Natural killer cell (primary cell): ENCODE measurements at regions not wholly inside any gene's neighbourhood (a gene's known extent, or its start where the extent isn't known, plus 50 kb on each side); places are given as distances from the start of the nearest gene placed in this dataset.
A peak's percentile ranks its signal among the peaks of the same experiment; 100 is the strongest.

ENCODE experiments used
- ATAC-seq, 3 donors: fragments of 150-1000 bp in 2 of 3; fragments of 200-7000 bp in 1 of 3; cut with Tn5 transposase; 1 replicate in 1 of 3; 2 replicates in 2 of 3; pipeline ENCODE4 v1.10.0; 2021; ENCODE audit warnings: mild to moderate bottlenecking in 2 of 3, moderate library complexity in 2 of 3
- DNase-seq, 2 donors: peaks; one replicate each; pipeline versions ENCODE4 v3.0.0 to v3.0.0-alpha.2; 2013 to 2021; ENCODE audit warnings: mixed read lengths in 1 of 2
- H3K27ac ChIP-seq: one replicate; pipeline ENCODE4 v1.5.1; 2013; ENCODE audit warnings: mild to moderate bottlenecking, low read length
- H3K27me3 ChIP-seq: one replicate; pipeline ENCODE4 v1.6.1; 2013; ENCODE audit warnings: low read length; ENCODE audit not compliant: control insufficient read depth, insufficient read depth
- H3K36me3 ChIP-seq: one replicate; pipeline ENCODE4 v1.6.1; 2013; ENCODE audit warnings: low read length; ENCODE audit not compliant: control insufficient read depth, insufficient read depth
- H3K4me1 ChIP-seq: one replicate; pipeline ENCODE4 v1.6.1; 2013; ENCODE audit warnings: low read length; ENCODE audit not compliant: control insufficient read depth, insufficient read depth
- H3K4me3 ChIP-seq: one replicate; pipeline ENCODE4 v1.5.1; 2013; ENCODE audit warnings: low read length
- H3K9me3 ChIP-seq: one replicate; pipeline ENCODE4 v1.6.1; 2013; ENCODE audit warnings: low read length; ENCODE audit not compliant: control insufficient read depth, insufficient read depth
- H3K27ac Mint-ChIP-seq, 2 donors: one replicate each; pipeline ENCODE4 v1.8.0; 2022; ENCODE audit warnings: mild to moderate bottlenecking in 2 of 2, mixed read lengths in 2 of 2, moderate library complexity in 1 of 2
- H3K27me3 Mint-ChIP-seq, 2 donors: one replicate each; pipeline ENCODE4 v1.8.0; 2022; ENCODE audit warnings: low read depth in 2 of 2, mixed read lengths in 2 of 2
- H3K36me3 Mint-ChIP-seq: one replicate; pipeline ENCODE4 v1.8.0; 2022; ENCODE audit warnings: mixed read lengths
- H3K4me1 Mint-ChIP-seq, 2 donors: one replicate each; pipeline ENCODE4 v1.8.0; 2022; ENCODE audit warnings: mixed read lengths in 2 of 2
- H3K4me3 Mint-ChIP-seq: one replicate; pipeline ENCODE4 v1.8.0; 2022; ENCODE audit warnings: mild to moderate bottlenecking, moderate library complexity, mixed read lengths
- H3K9me3 Mint-ChIP-seq, 2 donors: one replicate each; pipeline ENCODE4 v1.8.0; 2022; ENCODE audit warnings: mixed read lengths in 2 of 2
- CTCF ChIP-seq: fragments of 200-600 bp; IDR thresholded peaks from one replicate; pipeline ENCODE4 v1.8.0; 2022; ENCODE audit warnings: antibody characterized with exemption
- WGBS: methylation state at CpG from one replicate; pipeline ENCODE4 v1.1.7; 2013; ENCODE audit warnings: missing lambda C conversion rate; ENCODE audit not compliant: insufficient coverage; 5-methylcytosine and 5-hydroxymethylcytosine counted together
- intact Hi-C: fragments of 100-400 bp; cut with micrococcal nuclease; formaldehyde crosslinking; loops from one replicate; pipeline ENCODE4 v1.14.2; 2022

DNA sequence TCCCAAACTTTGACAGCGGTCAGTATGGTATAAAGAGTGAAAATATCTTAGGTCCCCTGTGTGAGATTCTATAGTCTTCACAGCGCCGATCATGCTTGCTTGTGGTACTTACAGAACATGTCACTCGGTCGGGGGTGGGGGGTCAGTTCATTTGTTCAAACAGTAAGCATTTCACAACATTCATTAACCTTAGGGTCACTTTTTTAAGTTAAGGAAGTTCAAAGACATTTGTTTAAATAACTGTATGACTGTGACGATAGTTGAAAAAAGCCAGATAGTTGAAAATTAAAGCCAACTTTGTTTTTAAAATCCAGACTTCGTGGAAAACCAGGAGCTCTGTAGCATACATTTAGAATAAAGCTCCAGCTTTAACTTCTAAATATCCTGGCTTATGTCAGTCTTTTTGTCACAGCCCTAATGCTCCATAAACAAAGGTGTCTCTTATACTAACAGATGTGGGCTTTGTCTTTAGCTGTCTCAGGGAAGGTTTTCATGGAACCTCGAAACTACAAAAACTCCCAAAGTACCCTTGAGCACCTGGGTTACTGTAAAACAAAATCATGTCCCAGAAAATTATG lies 57.9 kb upstream of the PHACTR2 start:
- Mint-ChIP-seq H3K9me3 (no peaks in the 10 kb centered on the region), H3K27me3 (no peaks in the 10 kb centered on the region), H3K27ac (no peak overlapping the region), H3K36me3 (no peaks in the 10 kb centered on the region), H3K4me3 (no peak overlapping the region), H3K4me1 (peaks cover 22 to 32% of the 10 kb centered on the region in 2 donors)
- Histone ChIP-seq H3K27me3 (no peaks in the 10 kb centered on the region), H3K4me1 (no peaks in the 10 kb centered on the region), H3K4me3 (no peak overlapping the region), H3K27ac (no peak overlapping the region), H3K36me3 (no peaks in the 10 kb centered on the region), H3K9me3 (no peaks in the 10 kb centered on the region)
- DNase-seq (no peak), ATAC-seq (no peak)
- intact Hi-C loops, result no loop called here
- no peak for TF ChIP-seq CTCF
- WGBS, result 98% methylated on average over 5 of the region's 8 CpGs

DNA sequence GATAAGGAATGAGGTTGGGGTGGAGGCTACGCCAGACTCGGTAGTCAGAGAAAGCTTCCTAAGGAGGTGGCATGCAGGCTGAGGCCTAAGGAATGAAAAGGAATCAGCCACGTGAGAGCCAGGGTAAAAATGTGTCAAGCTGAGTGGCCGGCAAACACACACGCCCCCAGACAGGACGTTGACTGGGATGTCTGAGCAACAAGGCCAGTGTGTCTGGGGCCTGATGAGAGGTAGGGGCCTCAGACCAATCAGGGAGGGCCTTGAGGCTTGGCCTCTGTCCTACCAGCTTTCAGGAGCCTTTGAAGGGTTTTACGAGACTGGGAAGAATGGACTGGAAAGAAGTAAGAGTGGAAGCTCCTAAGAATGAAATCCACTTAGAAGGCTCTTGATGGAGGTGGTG lies 61.0 kb upstream of the PHACTR2 start:
- Histone ChIP-seq H3K36me3 (no peaks in the 10 kb centered on the region), H3K9me3 (no peaks in the 10 kb centered on the region), H3K4me1 (peaks cover 5% of the 10 kb centered on the region), H3K27me3 (no peaks in the 10 kb centered on the region), H3K27ac (no peak overlapping the region), H3K4me3 (no peak overlapping the region)
- DNase-seq (no peak), ATAC-seq (no peak)
- no peak overlapping the region for H3K4me3 Mint-ChIP-seq
- H3K27ac Mint-ChIP-seq, result no peak overlapping the region
- TF ChIP-seq CTCF, result no peak
- no peaks in the 10 kb centered on the region for H3K9me3 Mint-ChIP-seq
- H3K36me3 Mint-ChIP-seq, result no peaks in the 10 kb centered on the region
- WGBS, result 59% methylated on average over 7 of the region's 7 CpGs
- peaks cover 27 to 30% of the 10 kb centered on the region in 2 donors for H3K4me1 Mint-ChIP-seq
- no peaks in the 10 kb centered on the region for H3K27me3 Mint-ChIP-seq
- intact Hi-C loops, result no loop called here

- intact Hi-C loops, result no loop called here
- Histone ChIP-seq H3K27ac (no peak overlapping the region), H3K4me3 (no peak overlapping the region), H3K4me1 (peaks cover 5% of the 10 kb centered on the region), H3K27me3 (no peaks in the 10 kb centered on the region), H3K9me3 (no peaks in the 10 kb centered on the region), H3K36me3 (no peaks in the 10 kb centered on the region)
- Mint-ChIP-seq H3K27ac (no peak overlapping the region), H3K36me3 (no peaks in the 10 kb centered on the region), H3K9me3 (no peaks in the 10 kb centered on the region), H3K27me3 (no peaks in the 10 kb centered on the region), H3K4me1 (peaks cover 30 to 32% of the 10 kb centered on the region in 2 donors), H3K4me3 (no peak overlapping the region)
- TF ChIP-seq CTCF, result no peak
- DNase-seq (no peak), ATAC-seq (no peak)
- 88% methylated on average over 1 of the region's 1 CpG for WGBS
Observed at GRCh38 chr6:143615785-143616184, 62.0 kb upstream of the PHACTR2 start.

- no peak overlapping the region for H3K4me3 ChIP-seq
- H3K4me3 Mint-ChIP-seq, result peak overlapping the region; percentile 63
- no peaks in the 10 kb centered on the region for H3K36me3 Mint-ChIP-seq
- H3K27ac Mint-ChIP-seq, result no peak overlapping the region
- peaks cover 26 to 31% of the 10 kb centered on the region in 2 donors for H3K4me1 Mint-ChIP-seq
- H3K27me3 Mint-ChIP-seq, result no peaks in the 10 kb centered on the region
- H3K27me3 ChIP-seq, result no peaks in the 10 kb centered on the region
- TF ChIP-seq CTCF, result no peak
- H3K27ac ChIP-seq, result no peak overlapping the region
- H3K9me3 ChIP-seq, result no peaks in the 10 kb centered on the region
- no peak for ATAC-seq
- peaks cover 5% of the 10 kb centered on the region for H3K4me1 ChIP-seq
- no peaks in the 10 kb centered on the region for H3K36me3 ChIP-seq
- intact Hi-C loops, result no loop called here
- no peak for DNase-seq
- H3K9me3 Mint-ChIP-seq, result no peaks in the 10 kb centered on the region
- no CpG with 5 or more reads among the region's 1 CpG for WGBS
Observed at GRCh38 chr6:143614235-143614634, 63.5 kb upstream of the PHACTR2 start.
